ENCODE measurements at regions not wholly inside any gene's neighbourhood (a gene's known extent, or its start where the extent isn't known, plus 50 kb on each side); places are given as distances from the start of the nearest gene placed in this dataset.

DNA sequence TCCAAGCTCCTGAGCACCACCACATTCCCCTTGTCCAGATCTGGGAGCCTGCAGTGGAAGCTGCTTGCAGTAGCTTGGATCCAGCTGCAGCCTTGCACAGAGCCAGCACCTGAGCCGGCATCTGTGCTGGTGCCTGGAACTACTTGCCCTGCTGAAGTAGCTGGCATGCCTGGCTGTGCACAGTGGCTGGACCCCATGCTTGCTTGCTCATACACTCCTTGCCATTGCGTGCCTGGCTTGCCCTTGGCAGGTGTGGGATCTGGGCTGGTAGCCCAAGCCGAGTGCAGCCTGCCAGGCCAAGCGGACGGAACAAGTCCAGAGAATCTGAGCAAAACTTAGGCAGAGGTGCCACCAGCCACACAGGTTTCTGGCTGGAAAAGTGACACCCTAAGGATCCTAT lies 759.9 kb downstream of the IPMK start:
- no peaks in the 10 kb centered on the region for H3K27me3 Mint-ChIP-seq (ENCODE audit: low read depth)
- TF ChIP-seq, protein P1, sequence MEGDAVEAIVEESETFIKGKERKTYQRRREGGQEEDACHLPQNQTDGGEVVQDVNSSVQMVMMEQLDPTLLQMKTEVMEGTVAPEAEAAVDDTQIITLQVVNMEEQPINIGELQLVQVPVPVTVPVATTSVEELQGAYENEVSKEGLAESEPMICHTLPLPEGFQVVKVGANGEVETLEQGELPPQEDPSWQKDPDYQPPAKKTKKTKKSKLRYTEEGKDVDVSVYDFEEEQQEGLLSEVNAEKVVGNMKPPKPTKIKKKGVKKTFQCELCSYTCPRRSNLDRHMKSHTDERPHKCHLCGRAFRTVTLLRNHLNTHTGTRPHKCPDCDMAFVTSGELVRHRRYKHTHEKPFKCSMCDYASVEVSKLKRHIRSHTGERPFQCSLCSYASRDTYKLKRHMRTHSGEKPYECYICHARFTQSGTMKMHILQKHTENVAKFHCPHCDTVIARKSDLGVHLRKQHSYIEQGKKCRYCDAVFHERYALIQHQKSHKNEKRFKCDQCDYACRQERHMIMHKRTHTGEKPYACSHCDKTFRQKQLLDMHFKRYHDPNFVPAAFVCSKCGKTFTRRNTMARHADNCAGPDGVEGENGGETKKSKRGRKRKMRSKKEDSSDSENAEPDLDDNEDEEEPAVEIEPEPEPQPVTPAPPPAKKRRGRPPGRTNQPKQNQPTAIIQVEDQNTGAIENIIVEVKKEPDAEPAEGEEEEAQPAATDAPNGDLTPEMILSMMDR (IDR thresholded peaks at IDR 0.05; ENCODE audit: unreplicated experiment) = no peak
- DNase-seq (ENCODE audit: low spot score in 2 of 2, unreplicated experiment in 2 of 2) = no peak
- H3K4me1 Mint-ChIP-seq = no peaks in the 10 kb centered on the region
- H3K9me3 Mint-ChIP-seq = no peaks in the 10 kb centered on the region
- no peak overlapping the region for H3K4me3 Mint-ChIP-seq
- no peaks in the 10 kb centered on the region for H3K36me3 Mint-ChIP-seq
- H3K27ac Mint-ChIP-seq = no peak overlapping the region

DNA sequence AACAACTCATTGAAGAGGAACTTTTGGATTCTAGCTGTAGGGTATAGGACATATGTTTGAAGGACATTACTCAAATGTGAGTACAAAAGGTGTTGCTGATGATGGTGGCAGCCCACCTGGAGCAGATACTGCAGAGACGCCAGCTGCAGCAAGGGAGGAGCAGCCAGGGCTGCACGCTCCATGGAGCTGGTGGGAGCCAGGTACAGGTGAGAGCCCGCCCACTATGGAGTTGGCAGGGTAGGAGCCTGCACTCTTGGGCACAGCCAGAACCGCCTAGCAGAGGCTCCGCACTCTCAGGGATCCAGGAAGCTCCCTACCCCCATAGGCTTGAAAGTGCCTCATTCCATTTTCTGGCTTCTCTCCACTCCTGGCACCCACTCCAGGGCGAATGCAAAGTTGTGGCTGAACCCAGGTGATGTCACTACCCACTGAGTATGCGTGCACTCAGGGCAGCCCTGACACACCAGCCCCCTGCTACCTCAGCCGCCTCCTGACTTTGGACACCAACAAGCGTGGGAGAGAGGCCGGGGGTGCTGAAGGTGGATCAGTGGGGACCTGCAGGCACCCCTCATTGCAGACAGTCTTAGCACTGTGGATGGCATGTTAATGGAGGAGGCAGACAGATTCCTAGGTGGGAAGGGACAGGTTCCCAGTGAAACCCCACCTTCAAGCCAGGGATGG lies 761.1 kb downstream of the IPMK start:
- H3K36me3 Mint-ChIP-seq = no peaks in the 10 kb centered on the region
- no peaks in the 10 kb centered on the region for H3K4me1 Mint-ChIP-seq
- TF ChIP-seq, protein P1 (IDR thresholded peaks at IDR 0.05; ENCODE audit: unreplicated experiment) = no peak
- DNase-seq (ENCODE audit: low spot score in 2 of 2, unreplicated experiment in 2 of 2) = no peak
- no peaks in the 10 kb centered on the region for H3K27me3 Mint-ChIP-seq (ENCODE audit: low read depth)
- H3K9me3 Mint-ChIP-seq = no peaks in the 10 kb centered on the region
- H3K4me3 Mint-ChIP-seq = no peak overlapping the region
- H3K27ac Mint-ChIP-seq = no peak overlapping the region

DNA sequence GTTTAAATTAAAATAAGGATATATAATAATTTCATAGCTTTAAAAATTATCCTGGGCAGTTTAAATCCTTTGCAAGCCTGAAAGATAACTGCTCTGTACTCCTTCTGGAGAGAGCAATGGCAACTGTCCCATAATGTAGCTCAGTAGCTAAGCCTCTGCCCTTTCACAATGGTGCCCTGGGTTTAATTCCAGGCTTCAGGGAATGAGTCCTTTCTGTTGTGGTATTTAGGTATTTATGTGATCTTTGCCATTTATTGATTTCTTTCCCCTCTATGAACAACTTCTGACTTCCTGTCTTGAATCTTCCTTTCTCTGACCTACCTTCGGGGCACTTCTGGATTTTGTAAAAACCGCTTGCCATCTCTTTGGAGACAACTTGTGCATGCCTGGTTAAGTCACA lies 773.2 kb downstream of the IPMK start:
- H3K4me3 Mint-ChIP-seq = no peak overlapping the region
- no peaks in the 10 kb centered on the region for H3K36me3 Mint-ChIP-seq
- H3K27ac Mint-ChIP-seq = no peak overlapping the region
- TF ChIP-seq, protein P1 (IDR thresholded peaks at IDR 0.05; ENCODE audit: unreplicated experiment) = no peak
- no peaks in the 10 kb centered on the region for H3K4me1 Mint-ChIP-seq
- peaks cover 27% of the 10 kb centered on the region for H3K9me3 Mint-ChIP-seq
- H3K27me3 Mint-ChIP-seq (ENCODE audit: low read depth) = no peaks in the 10 kb centered on the region
- DNase-seq (ENCODE audit: low spot score in 2 of 2, unreplicated experiment in 2 of 2) = no peak

DNA sequence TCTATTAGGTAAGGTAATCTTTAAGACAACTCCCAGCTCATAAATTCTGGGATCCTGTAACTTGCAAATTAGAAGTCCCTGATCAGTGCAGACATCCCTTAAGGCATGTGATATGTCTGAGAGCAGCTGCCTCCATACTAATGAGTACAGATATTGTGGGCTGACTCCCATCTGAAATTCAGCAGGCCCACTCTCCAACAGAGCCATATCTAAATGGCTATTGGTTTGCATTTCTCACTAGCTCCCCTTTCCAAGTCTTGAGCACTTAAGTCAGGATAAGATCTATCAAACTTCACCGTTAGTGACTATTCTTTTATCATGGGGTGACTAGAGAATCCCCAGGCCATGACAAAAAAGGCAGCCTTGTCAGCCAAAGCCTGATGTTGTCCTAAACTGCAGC lies 785.4 kb downstream of the IPMK start:
- peaks cover under 1% of the 10 kb centered on the region for H3K9me3 Mint-ChIP-seq
- TF ChIP-seq, protein P1 (IDR thresholded peaks at IDR 0.05; ENCODE audit: unreplicated experiment) = no peak
- no peak for DNase-seq (ENCODE audit: low spot score in 2 of 2, unreplicated experiment in 2 of 2)
- no peak overlapping the region for H3K4me3 Mint-ChIP-seq
- peaks cover 8% of the 10 kb centered on the region for H3K4me1 Mint-ChIP-seq
- H3K36me3 Mint-ChIP-seq = no peaks in the 10 kb centered on the region
- H3K27me3 Mint-ChIP-seq (ENCODE audit: low read depth) = no peaks in the 10 kb centered on the region
- no peak overlapping the region for H3K27ac Mint-ChIP-seq

DNA sequence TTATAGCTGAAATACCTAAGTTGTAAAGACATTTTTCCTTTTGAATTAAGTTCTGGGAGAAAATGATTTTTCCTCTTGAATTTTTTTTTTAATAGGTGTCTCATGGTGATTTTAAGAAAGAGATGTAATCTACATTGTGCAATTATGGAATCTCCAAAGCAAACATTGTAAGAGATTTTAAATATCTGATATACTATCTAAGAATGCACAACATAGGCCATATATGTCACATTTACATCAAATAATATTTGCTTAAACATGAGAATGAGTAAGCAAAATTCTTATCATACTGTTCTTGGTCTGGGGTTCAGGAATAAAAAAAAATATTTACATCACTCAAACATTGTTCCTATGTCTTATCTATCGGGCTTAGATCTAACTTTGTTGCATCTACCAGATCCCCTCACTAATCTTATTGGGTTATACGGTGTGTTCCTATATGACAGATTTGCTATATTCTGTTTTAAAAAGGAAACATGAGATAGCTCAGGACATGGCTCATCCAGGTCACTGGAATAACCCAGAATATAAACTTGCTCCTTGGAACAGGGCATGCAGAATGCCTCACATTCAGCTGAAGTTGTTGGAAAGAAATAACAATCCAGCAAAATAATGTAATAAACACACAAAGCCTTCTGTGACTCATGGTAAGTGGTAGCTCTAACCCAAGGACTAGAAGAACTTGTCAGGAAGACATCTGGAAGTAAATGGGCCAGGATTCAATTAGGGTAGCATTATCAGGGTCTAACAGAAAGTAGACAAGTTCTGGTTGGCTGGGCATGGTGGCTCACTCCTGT lies 794.7 kb downstream of the IPMK start:
- H3K4me3 Mint-ChIP-seq = no peak overlapping the region
- no peaks in the 10 kb centered on the region for H3K4me1 Mint-ChIP-seq
- DNase-seq (ENCODE audit: low spot score in 2 of 2, unreplicated experiment in 2 of 2) = no peak
- H3K27me3 Mint-ChIP-seq (ENCODE audit: low read depth) = no peaks in the 10 kb centered on the region
- H3K36me3 Mint-ChIP-seq = no peaks in the 10 kb centered on the region
- H3K9me3 Mint-ChIP-seq = no peaks in the 10 kb centered on the region
- H3K27ac Mint-ChIP-seq = no peak overlapping the region
- TF ChIP-seq, protein P1 (IDR thresholded peaks at IDR 0.05; ENCODE audit: unreplicated experiment) = no peak
